Erythroblast (primary cell): ENCODE measurements at regions not wholly inside any gene's neighbourhood (a gene's known extent, or its start where the extent isn't known, plus 50 kb on each side); places are given as distances from the start of the nearest gene placed in this dataset.

Experiments used
- GATA1 ChIP-seq: IDR thresholded peaks from 2 replicates; pipeline ENCODE4 v1.6.1; 2011; ENCODE audit warnings: low read depth, mild to moderate bottlenecking, control low read depth, low read length, moderate library complexity
- POLR2A ChIP-seq: IDR thresholded peaks from 2 replicates; pipeline ENCODE4 v1.6.1; 2011; ENCODE audit warnings: mild to moderate bottlenecking, low read length

DNA sequence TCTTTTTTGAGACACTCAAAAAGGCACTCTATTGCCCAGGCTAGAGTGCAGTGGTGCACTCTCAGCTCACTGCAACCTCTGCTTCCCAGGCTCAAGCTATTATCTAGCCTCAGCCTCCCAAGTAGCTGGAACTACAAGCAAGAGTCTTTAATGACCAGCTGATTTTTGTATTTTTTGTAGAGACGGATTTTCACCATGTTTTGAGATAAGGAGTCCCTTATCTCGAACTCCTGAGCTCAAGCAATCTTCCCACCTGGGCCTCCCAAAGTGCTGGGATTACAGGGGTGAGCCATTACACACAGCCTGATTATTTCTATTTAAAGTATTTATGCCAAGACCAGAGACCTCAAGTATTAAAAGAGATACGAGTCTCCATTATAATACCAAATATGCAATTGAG, 566.1 kb upstream of the CA10 start:
- TF ChIP-seq POLR2A (no peak), GATA1 (no peak)
